ENCODE measurements at regions not wholly inside any gene's neighbourhood (a gene's known extent, or its start where the extent isn't known, plus 50 kb on each side); places are given as distances from the start of the nearest gene placed in this dataset.

- dilution Hi-C loops (cut with MboI; ENCODE audit: extremely low pct_ligation_motif_present, low sequenced_read_pairs) = no loop called here
- Histone ChIP-seq H3K4me2 (ENCODE audit: insufficient read depth, low read length) (no peak overlapping the region), H3K9me1 (replicated peaks; ENCODE audit: control insufficient read depth, extremely low read depth, insufficient read depth, low read length) (no peaks in the 10 kb centered on the region), H2AFZ (ENCODE audit: low read depth, low read length) (no peak overlapping the region), H3K79me2 (ENCODE audit: control insufficient read depth, insufficient read depth, low read length) (no peaks in the 10 kb centered on the region), H3K9ac (replicated peaks; ENCODE audit: extremely low read depth, insufficient read depth, low read length) (no peak overlapping the region), H3K4me1 (ENCODE audit: control insufficient read depth, extremely low read depth, insufficient read depth, low read length) (no peaks in the 10 kb centered on the region), H3K36me3 (ENCODE audit: control insufficient read depth in 2 of 2, extremely low read depth in 1 of 2, insufficient read depth in 2 of 2, low read length in 2 of 2) (no peaks in the 10 kb centered on the region), H4K20me1 (replicated peaks; ENCODE audit: control insufficient read depth, extremely low read depth, insufficient read depth, low read length) (no peaks in the 10 kb centered on the region), H3K27me3 (ENCODE audit: control insufficient read depth in 2 of 2, insufficient read depth in 2 of 2, low read length in 2 of 2) (no peaks in the 10 kb centered on the region), H3K4me3 (replicated peaks in 1 of 3; ENCODE audit: insufficient read depth in 1 of 3, low read depth in 1 of 3, low read length in 3 of 3) (no peak overlapping the region), H3K9me3 (replicated peaks; ENCODE audit: control insufficient read depth, insufficient read depth, low read length) (peaks cover 2% of the 10 kb centered on the region), H3K27ac (ENCODE audit: insufficient read depth, low read depth, low read length) (no peak overlapping the region)
- ChIA-PET CTCF (no interaction called here), POLR2A (no interaction called here)
- no peak for DNase-seq (ENCODE audit: low read depth, low spot score)
- BruUV-seq (replicated peaks) = no TSS peak
- TF ChIP-seq JUN (IDR thresholded peaks at IDR 0.05; ENCODE audit: borderline replicate concordance, insufficient read depth, insufficient read length, low read depth) = no peak
- TF ChIP-seq EZH2 (IDR thresholded peaks at IDR 0.05; ENCODE audit: borderline replicate concordance, low read depth, low read length, severe bottlenecking) = no peak
- TF ChIP-seq MYC (IDR thresholded peaks at IDR 0.05; ENCODE audit: low read depth, low read length) = no peak
- no peak for TF ChIP-seq POLR2AphosphoS5 (IDR thresholded peaks at IDR 0.05; ENCODE audit: insufficient read depth, low read depth, low read length)
- TF ChIP-seq CTCF (IDR thresholded peaks at IDR 0.05; ENCODE audit: extremely low read depth in 1 of 2, insufficient read depth in 1 of 2, low read depth in 1 of 2, low read length in 2 of 2) = no peak
- TF ChIP-seq FOS (IDR thresholded peaks at IDR 0.05; ENCODE audit: borderline replicate concordance, insufficient read depth, low read length) = no peak
- TF ChIP-seq MAX (IDR thresholded peaks at IDR 0.05; ENCODE audit: insufficient read depth, insufficient read length) = no peak
- no peak for TF ChIP-seq GATA2 (IDR thresholded peaks at IDR 0.05; ENCODE audit: insufficient read depth, insufficient read length, low read depth, low read length)
- no peak for TF ChIP-seq POLR2A (IDR thresholded peaks at IDR 0.05; ENCODE audit: low read depth, low read length)
- FAIRE-seq = no peak
- intact Hi-C loops (cut with micrococcal nuclease) = no loop called here
These were observed 53.0 kb upstream of the GPC6 start for GRCh38 chr13:93173654-93174053.

Measured in endothelial cell of umbilical vein (primary cell).